ENCODE measurements at regions not wholly inside any gene's neighbourhood (a gene's known extent, or its start where the extent isn't known, plus 50 kb on each side); places are given as distances from the start of the nearest gene placed in this dataset.
"Not testable (repeated sequence)": the region's sequence is repeated elsewhere in the genome, so short reads cannot be mapped to it uniquely, and the experiment has no call there.

DNA sequence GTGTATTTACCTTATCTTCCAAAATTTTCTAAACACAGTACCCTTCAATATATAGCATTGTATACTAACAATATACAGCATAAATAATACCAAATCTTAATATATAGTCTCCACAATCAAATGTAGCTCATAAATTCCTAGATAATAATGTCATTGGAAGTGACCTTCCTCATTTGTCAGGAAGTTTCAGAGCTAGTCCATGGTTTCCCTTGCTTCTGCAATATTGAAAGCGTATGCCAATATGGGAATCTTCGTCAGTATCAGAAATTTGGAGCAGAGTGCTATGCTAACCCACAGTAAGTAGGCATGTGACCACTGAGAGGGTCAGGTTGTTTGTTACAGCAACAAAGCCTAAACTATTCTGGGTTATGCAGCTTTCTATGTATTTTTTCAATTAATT is 774.9 kb upstream of the CDH10 start:
- in situ Hi-C loops (cut with HindIII; ENCODE audit: low pct_ligation_motif_present, low pct_unique_long_range_greater_than_20kb, low sequenced_read_pairs) = no loop called here
- no peak for DNase-seq

DNA sequence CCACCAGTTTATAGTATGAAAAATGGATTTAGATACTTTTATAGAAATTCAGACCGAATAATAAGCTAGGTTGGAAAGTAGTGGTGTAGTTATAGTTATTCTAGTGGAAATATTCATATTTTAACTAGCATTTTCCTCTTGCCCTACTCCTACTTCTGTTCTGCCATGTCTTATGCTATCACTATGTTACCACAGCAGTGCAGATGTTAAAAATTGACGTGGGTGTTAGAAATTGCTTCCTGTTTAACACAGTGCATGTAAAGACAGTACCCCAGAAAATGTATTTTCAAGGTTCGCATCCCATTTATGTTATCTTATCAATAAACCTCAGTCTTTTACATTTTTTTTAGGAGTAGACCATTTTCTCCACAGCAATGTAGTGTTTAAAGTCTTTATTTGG is 774.2 kb upstream of the CDH10 start:
- no peak for DNase-seq
- in situ Hi-C loops (cut with HindIII; ENCODE audit: low pct_ligation_motif_present, low pct_unique_long_range_greater_than_20kb, low sequenced_read_pairs) = no loop called here

DNA sequence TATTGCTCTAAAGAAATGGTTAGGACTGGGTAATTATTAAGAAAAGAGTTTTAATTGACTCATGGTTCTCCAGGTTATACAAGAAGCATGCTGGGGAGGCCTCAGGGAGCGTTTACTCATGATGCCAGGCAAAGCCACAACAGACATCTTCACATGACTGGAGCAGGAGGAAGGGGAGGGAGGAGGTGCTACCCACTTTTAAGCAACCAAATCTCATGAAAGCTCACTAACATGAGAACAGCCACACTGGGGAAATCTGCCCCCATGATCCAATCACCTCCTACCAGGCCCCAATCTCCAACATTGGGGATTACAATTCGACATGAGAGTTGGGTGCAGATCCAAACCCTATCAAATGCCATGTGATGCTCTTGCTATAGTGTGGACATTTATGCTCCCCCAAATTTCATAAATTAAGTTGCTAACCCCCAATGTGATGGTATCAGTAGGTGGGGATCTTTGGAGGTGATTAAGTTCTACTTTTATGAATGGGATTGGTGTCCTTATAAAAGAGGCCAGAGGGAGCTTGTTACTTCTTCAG is 773.6 kb upstream of the CDH10 start:
- no peak for DNase-seq
- in situ Hi-C loops (cut with HindIII; ENCODE audit: low pct_ligation_motif_present, low pct_unique_long_range_greater_than_20kb, low sequenced_read_pairs) = no loop called here

DNA sequence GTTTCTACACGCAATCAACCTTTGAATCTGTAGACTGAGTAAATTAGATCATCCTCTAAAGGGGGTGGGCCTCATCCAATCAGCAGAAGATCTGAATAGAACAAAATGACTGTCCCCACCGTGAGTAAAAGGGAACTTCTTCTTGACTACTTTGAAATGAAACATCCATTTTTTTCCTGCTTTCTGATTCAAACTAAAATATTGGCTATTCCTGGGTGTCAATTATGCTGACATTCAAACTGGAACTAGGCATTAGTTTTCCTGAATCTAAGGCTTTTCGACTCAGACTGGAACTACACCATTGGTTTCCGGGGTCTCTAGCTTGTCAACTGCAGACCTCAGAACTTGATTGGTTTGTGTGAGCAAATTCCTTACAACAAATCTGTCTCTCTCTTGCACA is 772.2 kb upstream of the CDH10 start:
- in situ Hi-C loops (cut with HindIII; ENCODE audit: low pct_ligation_motif_present, low pct_unique_long_range_greater_than_20kb, low sequenced_read_pairs) = no loop called here
- no peak for DNase-seq

DNA sequence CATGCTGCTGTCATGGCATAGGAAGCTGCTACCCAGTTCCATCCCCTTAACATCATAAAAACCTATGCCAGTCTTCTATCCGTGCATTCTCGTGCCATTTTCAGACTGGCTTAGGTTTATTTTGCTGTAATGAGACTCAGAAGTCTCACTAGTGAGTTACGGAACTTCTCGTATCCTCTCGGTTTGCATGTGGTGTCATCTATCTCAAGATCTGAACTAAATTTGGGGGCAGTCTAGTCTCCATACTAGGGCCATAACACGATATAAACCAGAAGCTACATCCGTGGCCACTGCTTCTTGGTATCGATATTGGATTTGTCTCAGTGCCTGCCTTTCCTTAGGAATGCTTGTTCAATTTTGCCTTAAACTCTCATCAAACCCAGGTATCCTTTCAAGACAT is 771.2 kb upstream of the CDH10 start:
- DNase-seq = no peak
- in situ Hi-C loops (cut with HindIII; ENCODE audit: low pct_ligation_motif_present, low pct_unique_long_range_greater_than_20kb, low sequenced_read_pairs) = no loop called here

DNA sequence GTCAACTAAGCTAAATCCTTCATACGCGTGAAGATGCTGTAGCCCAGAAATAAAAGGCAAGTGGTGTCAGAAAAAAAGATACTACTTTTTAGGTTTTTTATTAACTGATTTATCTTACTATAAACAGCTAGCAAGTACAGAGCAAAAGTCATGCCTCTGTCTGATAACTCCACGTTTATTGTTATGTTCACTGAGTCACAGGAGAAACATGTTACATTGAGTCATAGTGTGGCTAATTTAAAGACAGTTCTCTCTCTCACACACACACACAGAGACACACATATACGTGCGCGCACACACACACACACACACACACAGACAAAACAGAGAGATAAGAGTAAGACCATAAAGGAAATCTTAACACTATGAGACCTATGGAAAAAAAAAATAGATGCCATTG is 770.0 kb upstream of the CDH10 start:
- no peak for DNase-seq
- in situ Hi-C loops (cut with HindIII; ENCODE audit: low pct_ligation_motif_present, low pct_unique_long_range_greater_than_20kb, low sequenced_read_pairs) = no loop called here

DNA sequence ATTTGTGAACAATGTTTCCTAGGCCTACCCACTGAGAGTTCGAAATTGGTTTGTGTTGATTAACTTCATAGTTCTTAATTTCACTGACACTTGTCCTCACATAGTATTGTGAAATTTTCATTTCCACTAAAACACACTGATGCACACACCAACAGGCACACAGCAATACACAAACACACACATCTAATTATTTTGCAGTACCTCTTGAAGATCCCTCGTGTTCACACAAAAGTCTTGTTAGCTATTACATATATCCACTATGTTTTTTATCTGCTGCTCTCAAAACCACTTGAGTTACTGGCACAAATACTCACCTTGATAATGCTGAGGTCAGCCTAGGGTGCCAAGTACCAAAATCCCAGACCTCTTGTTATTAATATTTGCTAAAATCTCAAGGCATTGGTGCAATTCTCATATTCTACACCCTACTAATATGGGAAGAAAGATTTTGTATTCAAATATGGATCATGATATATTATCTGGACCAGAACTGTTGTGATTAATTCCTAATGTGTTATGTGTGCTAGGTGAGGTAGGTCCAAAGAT is 767.4 kb upstream of the CDH10 start:
- in situ Hi-C loops (cut with HindIII; ENCODE audit: low pct_ligation_motif_present, low pct_unique_long_range_greater_than_20kb, low sequenced_read_pairs) = no loop called here
- DNase-seq = no peak

DNA sequence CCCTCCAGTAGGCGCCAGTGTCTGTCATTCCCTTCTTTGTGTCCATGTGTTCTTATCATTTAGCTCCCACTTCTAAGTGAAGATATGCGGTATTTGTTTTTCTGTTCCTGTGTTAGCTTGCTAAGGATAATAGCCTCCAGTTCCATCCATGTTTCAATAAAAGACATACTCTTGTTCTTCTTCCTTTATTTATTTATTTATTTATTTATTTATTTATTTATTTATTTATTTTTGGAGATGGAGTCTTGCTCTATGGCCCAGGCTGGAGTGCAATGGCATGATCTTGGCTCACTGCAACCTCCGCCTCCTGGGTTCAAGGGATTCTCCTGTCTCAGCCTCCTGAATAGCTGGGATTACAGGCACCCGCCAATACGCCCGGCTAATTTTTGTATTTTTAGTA is 762.6 kb upstream of the CDH10 start:
- in situ Hi-C loops (cut with HindIII; ENCODE audit: low pct_ligation_motif_present, low pct_unique_long_range_greater_than_20kb, low sequenced_read_pairs); DNase-seq: not testable (repeated sequence)

DNA sequence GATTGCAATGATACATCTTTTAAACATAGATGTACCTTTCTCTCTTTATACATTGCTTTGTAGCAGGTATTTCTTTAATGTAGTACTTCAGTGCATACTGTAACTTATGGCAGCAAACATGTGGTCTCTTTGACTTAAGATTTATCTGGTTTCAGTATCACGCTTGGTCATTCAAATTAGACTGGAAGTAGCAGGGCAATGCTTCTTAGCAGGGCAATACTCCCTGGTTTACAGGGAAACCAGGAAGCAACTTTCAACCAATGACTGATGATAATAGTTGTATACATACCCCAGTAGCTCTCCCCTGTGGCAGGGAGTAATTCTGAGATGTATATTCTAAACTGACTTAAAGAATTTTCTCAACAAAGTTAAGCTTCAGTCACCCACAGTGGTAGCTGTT is 761.1 kb upstream of the CDH10 start:
- in situ Hi-C loops (cut with HindIII; ENCODE audit: low pct_ligation_motif_present, low pct_unique_long_range_greater_than_20kb, low sequenced_read_pairs) = no loop called here
- no peak for DNase-seq

DNA sequence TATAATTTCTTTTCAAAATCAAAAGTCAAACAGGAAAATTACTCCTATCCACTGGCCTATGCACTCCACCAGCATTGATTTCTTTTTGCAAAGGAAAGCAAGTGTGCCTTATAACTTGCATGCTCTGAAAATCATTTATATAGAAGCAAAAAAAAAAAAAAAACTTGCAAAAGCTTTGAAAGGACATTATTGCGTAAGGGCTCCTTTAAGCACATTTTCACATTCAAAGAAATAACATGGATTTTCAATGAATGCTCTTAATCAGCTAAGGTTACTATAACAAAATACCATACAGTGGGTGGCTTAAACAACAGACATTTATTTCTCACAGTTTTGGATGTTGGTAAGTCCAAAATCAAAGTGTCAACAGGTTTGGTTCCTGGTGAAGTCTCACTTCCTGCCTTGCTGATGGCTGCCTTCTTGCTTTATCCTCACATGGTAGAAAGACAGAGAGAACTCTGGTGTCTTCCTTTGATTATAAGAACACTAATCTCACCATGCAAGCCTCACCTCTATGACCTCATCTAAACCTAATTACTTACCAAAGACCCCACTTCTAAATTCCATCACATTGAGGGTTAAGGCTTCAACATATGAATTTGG is 755.2 kb upstream of the CDH10 start:
- in situ Hi-C loops (cut with HindIII; ENCODE audit: low pct_ligation_motif_present, low pct_unique_long_range_greater_than_20kb, low sequenced_read_pairs) = no loop called here
- DNase-seq = no peak

DNA sequence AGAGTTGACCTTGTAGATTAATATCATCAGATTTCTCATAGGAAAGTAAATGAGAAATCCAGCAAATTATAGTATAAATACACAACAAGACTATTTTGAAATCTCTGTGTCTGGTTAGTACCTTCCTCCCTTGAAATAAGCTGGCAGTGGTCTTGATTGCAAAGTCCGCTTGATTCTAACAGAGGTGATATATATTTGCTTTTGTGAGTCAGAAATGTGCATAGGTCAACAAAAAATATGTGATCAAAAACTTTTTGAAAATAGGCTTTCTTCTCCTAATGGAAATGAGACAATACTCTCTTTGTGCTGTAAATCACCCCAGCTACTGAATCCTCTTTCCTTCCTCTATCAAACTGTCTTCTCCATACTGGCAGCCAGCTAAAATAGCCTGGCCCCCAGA is 749.2 kb upstream of the CDH10 start:
- DNase-seq = no peak

DNA sequence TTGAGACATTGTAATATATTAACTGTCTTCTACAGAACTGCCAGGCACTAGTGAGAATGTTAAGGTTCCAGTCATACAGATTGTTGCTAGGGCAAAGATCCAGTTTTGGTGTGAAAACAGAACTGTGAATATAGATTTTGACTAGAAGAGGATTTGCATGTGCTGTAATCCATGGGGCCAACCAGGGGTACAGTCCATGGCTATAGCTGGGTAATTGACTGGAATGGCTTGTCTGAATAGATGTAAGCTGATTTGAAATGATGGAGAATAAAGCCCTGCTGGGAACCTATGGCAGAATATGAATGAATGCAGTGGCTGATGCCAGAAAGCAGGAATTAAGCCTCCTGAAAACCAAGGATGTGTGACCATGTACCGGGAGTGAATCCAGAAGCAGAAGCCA is 748.5 kb upstream of the CDH10 start:
- in situ Hi-C loops (cut with HindIII; ENCODE audit: low pct_ligation_motif_present, low pct_unique_long_range_greater_than_20kb, low sequenced_read_pairs) = no loop called here
- DNase-seq = no peak

More for the DNA sequence above, 749.2 kb upstream of the CDH10 start:
- in situ Hi-C loops (cut with HindIII; ENCODE audit: low pct_ligation_motif_present, low pct_unique_long_range_greater_than_20kb, low sequenced_read_pairs) = no loop called here

DNA sequence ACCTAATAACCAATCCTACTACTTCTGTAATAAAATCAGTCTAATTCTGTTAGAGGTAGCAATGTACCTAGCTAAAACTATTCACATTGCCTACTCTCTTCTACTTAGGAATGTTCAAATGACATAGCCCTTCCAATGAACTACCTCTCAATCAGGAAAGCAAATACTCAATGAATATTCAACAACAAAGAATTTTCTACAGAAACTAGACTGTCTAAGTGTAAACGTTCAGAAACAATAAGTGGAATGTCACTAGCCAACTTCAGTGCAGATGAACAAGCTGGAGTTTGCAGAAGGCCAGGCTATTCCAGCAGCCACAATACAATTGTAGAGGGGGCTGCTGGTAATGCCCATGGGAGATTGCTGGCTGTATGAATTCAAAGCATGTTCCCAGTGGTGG is 743.2 kb upstream of the CDH10 start:
- in situ Hi-C loops (cut with HindIII; ENCODE audit: low pct_ligation_motif_present, low pct_unique_long_range_greater_than_20kb, low sequenced_read_pairs) = no loop called here
- no peak for DNase-seq

DNA sequence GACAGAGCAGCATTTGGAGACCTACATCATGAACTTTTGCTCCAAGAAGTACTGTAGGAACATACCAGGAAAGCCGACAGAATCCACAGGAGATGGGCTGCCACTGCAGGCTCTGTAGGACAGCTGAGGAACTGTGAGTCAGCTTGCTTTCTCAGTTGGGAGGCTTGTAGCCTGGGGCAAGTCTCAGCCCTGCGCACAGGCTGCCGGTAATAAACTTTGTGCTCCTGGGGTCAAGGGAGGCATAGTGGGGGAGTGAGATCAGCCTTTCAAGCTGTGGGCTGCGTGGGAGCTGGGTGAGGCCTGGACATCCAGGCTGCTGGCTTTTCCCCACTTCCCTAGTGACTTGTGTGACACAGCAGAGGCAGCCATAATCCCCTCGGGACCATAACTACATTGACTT is 718.0 kb upstream of the CDH10 start:
- in situ Hi-C loops (cut with HindIII; ENCODE audit: low pct_ligation_motif_present, low pct_unique_long_range_greater_than_20kb, low sequenced_read_pairs) = no loop called here
- no peak for DNase-seq

DNA sequence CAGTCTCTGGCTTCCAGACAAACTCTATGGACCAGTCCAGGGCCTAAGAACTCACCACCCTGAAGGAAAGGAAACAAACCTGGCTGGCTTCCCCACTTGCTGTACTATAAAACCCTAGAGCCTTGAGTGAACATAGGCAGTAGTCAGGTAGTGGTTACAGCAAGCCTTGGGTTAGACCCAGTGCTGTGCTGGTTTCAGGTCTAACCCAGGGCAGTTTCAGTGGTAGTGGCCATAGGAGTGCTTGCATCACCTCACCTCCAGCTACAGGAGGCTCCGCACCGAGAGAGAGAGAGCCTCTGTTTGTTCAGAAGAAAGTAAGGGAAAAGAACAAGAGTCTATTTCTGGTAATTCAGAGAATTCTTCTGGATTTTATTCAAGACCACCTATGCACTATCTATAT is 714.1 kb upstream of the CDH10 start:
- in situ Hi-C loops (cut with HindIII; ENCODE audit: low pct_ligation_motif_present, low pct_unique_long_range_greater_than_20kb, low sequenced_read_pairs) = no loop called here
- no peak for DNase-seq

DNA sequence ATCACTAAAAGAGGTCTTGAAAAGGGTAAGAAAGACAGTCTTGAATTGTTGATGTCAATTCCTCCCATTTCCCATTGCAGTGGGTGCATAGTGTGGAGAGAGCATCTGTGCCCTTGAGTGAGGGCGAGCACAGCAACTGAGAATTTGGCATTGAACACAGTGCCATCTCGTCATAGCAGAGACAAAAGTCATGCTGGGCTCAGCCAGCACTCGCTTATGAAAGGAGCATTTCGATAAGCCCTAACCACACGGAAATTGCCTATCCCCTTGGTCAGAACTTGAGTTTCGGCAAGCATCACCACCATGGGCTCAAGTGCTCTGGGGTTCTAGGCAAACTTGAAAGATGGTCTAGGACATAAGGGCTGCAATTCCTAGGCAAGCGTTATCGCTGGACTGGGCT is 712.8 kb upstream of the CDH10 start:
- no peak for DNase-seq
- in situ Hi-C loops (cut with HindIII; ENCODE audit: low pct_ligation_motif_present, low pct_unique_long_range_greater_than_20kb, low sequenced_read_pairs) = no loop called here

DNA sequence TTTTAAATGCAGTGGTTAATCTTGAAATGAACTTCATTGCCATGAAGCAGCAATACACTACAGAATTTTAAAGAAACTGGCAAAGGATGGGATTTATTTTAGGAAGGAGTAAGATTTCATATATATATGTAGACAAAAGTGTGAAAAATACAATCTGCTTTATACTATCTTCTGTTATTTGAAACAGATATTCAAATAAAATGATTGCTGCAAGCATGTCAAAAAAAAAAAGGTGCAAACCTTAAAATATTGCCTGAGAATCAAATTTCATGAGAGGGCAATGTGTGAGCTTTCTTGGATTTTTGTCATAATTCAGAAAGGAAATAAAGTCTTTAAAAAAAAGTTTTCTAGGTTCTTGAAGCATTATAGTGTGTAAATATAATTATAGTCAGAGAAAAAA is 705.0 kb upstream of the CDH10 start:
- DNase-seq = no peak
- in situ Hi-C loops (cut with HindIII; ENCODE audit: low pct_ligation_motif_present, low pct_unique_long_range_greater_than_20kb, low sequenced_read_pairs) = no loop called here

DNA sequence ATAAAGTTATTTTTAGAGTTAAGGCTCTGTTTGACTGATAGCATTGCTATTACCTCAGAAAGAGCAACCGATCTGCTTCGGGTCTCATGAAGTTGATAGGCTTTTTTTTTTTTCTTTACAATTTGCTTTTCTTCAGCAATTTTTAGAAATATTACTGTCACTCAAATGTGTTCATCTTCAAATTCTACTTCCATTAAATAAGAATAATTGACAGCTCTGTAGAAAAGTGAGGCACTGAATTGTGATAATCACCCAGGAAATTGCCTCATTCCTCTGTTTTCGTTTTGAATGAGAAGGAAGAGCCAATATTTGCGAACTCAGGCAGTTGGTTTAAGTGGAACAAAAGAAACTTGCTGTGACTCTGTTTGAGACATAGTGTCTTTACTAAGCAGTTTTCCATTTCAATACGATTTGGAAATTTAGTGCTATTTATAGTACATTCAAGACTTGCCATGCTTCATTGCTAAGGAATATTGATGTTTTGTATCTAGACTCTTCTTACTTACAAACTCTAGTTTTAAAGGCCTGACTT is 700.5 kb upstream of the CDH10 start:
- in situ Hi-C loops (cut with HindIII; ENCODE audit: low pct_ligation_motif_present, low pct_unique_long_range_greater_than_20kb, low sequenced_read_pairs) = no loop called here
- no peak for DNase-seq

DNA sequence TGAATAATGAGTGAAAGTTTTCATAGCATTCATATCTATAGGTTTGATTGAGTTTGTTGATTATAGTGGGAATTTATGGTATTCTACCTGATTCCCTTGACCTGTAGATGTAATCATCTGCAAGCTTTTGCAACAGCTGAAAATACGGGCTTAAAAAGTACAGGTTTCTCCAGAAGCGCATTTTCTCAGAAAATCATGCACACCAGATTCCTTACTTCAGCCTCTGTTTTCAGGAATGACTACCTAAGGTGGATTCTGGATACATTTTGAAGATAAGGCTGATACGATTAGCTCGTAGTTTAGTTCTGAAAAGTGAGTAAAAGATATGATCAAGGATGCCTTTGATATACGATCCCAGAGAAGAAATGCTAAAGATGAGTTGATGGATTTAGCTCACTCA is 694.8 kb upstream of the CDH10 start:
- in situ Hi-C loops (cut with HindIII; ENCODE audit: low pct_ligation_motif_present, low pct_unique_long_range_greater_than_20kb, low sequenced_read_pairs) = no loop called here
- DNase-seq = no peak

DNA sequence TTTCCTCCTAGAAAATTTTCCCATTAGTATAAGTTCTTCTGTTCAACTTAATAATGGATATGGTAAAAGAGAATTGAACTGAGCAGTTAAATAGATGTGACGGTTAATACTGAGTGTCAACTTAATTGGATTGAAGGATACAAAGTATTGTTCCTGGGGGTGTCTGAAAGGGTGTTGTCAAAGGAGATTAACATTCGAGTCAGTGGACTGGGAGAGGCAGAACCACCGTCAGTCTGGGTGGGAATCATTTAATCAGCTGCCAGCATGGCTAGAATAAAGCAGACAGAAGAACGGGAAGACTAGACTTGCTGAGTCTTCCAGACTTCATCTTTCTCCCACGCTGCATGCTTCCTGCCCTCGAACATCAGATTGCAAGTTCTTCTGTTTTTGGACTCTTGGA is 689.6 kb upstream of the CDH10 start:
- in situ Hi-C loops (cut with HindIII; ENCODE audit: low pct_ligation_motif_present, low pct_unique_long_range_greater_than_20kb, low sequenced_read_pairs) = no loop called here
- no peak for DNase-seq
